ENCODE measurements at regions not wholly inside any gene's neighbourhood (a gene's known extent, or its start where the extent isn't known, plus 50 kb on each side); places are given as distances from the start of the nearest gene placed in this dataset.

DNA sequence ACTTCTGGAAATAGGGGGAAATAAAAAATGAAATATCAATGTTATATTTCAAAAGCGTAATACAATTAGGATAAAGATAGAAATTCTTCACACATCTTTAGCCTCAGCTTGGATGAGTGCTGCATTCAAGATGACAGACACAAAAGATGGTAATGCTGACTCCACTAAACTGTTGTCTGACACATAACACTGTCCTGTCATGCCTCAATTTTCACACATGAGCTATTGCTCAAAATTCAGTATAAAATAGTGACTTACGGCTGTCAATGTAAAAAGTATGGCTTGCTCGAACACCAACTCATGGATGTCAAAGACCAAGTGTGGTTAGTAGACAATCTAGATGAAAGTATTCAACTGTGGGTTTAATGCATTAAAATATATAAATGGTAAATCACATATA, 94.5 kb downstream of the KLF12 start:
- no peaks in the 10 kb centered on the region for H3K27me3 ChIP-seq
- TF ChIP-seq POLR2A (IDR thresholded peaks at IDR 0.05) (no peak), EP300 (IDR thresholded peaks at IDR 0.05) (no peak)
- TF ChIP-seq, protein P1, sequence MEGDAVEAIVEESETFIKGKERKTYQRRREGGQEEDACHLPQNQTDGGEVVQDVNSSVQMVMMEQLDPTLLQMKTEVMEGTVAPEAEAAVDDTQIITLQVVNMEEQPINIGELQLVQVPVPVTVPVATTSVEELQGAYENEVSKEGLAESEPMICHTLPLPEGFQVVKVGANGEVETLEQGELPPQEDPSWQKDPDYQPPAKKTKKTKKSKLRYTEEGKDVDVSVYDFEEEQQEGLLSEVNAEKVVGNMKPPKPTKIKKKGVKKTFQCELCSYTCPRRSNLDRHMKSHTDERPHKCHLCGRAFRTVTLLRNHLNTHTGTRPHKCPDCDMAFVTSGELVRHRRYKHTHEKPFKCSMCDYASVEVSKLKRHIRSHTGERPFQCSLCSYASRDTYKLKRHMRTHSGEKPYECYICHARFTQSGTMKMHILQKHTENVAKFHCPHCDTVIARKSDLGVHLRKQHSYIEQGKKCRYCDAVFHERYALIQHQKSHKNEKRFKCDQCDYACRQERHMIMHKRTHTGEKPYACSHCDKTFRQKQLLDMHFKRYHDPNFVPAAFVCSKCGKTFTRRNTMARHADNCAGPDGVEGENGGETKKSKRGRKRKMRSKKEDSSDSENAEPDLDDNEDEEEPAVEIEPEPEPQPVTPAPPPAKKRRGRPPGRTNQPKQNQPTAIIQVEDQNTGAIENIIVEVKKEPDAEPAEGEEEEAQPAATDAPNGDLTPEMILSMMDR (IDR thresholded peaks at IDR 0.05) = no peak
- 91 to 94% methylated on average over 3 of the region's 3 CpGs for WGBS, 2 donors
- H3K36me3 ChIP-seq = no peaks in the 10 kb centered on the region
- no peak for DNase-seq (ENCODE audit: low spot score in 2 of 2)
- H3K27ac ChIP-seq = no peak overlapping the region
- H3K4me1 ChIP-seq = peaks cover 0 to 47% (median 0%) of the 10 kb centered on the region in 4 donors
- H3K9me3 ChIP-seq = no peaks in the 10 kb centered on the region
- H3K4me3 ChIP-seq = no peak overlapping the region

DNA sequence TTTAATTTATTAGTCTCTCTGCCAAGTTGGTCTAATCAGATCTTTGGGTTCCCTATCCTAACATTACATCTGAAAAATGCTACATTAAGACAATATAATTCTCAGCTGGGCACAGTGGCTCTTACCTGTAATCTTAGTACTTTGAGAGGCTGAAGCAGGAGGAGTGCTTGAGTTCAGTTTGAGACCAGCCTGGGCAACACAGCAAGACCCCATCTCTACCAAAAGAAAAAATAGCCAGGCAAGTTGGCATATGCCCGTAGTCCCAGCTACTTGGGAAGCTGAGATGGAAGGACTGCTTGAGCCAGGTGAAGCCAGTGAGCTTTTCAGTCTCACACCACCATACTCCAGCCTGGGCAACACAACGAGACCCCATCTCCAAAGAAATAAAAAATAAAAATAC, 95.0 kb downstream of the KLF12 start:
- WGBS, 2 donors = 95 to 99% methylated on average over 2 of the region's 2 CpGs
- no peaks in the 10 kb centered on the region for H3K36me3 ChIP-seq
- DNase-seq (ENCODE audit: low spot score in 2 of 2) = no peak
- H3K27ac ChIP-seq = no peak overlapping the region
- peaks cover 0 to 47% (median 0%) of the 10 kb centered on the region in 4 donors for H3K4me1 ChIP-seq
- no peaks in the 10 kb centered on the region for H3K9me3 ChIP-seq
- no peak for TF ChIP-seq POLR2A (IDR thresholded peaks at IDR 0.05)
- no peak overlapping the region for H3K4me3 ChIP-seq
- H3K27me3 ChIP-seq = no peaks in the 10 kb centered on the region

DNA sequence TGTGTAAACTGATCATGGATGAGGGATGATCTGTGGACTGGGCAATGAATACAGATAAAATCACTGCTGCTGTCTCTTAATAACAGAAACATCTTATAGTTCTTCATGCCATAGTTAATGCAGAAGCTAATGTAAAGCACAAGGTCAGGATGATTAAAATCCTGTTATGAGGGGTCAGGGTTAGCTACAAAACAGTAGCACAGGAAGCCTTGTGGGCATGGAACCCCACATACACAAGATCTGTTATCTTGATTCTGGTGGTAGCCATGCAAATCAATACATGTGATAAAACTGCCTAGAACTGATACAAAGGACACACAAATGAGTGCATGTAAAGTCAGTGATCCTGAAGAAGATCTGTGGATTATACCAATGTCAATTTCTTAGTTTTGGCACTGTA, 96.4 kb downstream of the KLF12 start:
- DNase-seq (ENCODE audit: low spot score in 2 of 2) = no peak
- peaks cover 0 to 43% (median 0%) of the 10 kb centered on the region in 4 donors for H3K4me1 ChIP-seq
- no peaks in the 10 kb centered on the region for H3K36me3 ChIP-seq
- no peak overlapping the region for H3K4me3 ChIP-seq
- no peak overlapping the region for H3K27ac ChIP-seq
- no peaks in the 10 kb centered on the region for H3K9me3 ChIP-seq
- no peaks in the 10 kb centered on the region for H3K27me3 ChIP-seq
- TF ChIP-seq POLR2A (IDR thresholded peaks at IDR 0.05) (no peak), EP300 (IDR thresholded peaks at IDR 0.05) (no peak)
- TF ChIP-seq, protein P1 (IDR thresholded peaks at IDR 0.05) = no peak

DNA sequence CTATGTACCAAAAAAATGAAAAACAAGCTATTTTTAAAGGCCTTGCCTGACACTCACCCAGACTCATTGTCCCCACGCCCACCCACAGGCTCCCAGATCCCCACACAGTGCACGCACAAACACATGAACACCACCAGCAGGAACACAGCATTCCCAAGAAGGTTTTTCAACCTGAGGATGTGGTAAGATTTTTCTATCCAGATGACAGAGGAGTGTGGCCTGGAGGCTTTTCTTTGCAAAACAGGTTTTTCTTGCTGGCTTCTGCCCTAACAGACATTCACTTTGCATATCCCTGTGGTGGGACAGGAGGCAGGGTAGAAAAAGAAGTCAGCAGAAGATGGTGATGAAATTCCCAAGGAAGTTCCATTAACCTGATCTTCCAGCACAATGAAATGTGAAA, 97.8 kb downstream of the KLF12 start:
- WGBS, 2 donors = 71 to 82% methylated on average over 2 of the region's 2 CpGs
- TF ChIP-seq POLR2A (IDR thresholded peaks at IDR 0.05) (no peak), EP300 (IDR thresholded peaks at IDR 0.05) (no peak)
- TF ChIP-seq, protein P1 (IDR thresholded peaks at IDR 0.05) = no peak
- no peak overlapping the region for H3K4me3 ChIP-seq
- H3K27me3 ChIP-seq = no peaks in the 10 kb centered on the region
- H3K4me1 ChIP-seq = peaks cover 0 to 37% (median 0%) of the 10 kb centered on the region in 4 donors
- H3K9me3 ChIP-seq = no peaks in the 10 kb centered on the region
- no peaks in the 10 kb centered on the region for H3K36me3 ChIP-seq
- DNase-seq (ENCODE audit: low spot score in 2 of 2) = no peak
- H3K27ac ChIP-seq = no peak overlapping the region

DNA sequence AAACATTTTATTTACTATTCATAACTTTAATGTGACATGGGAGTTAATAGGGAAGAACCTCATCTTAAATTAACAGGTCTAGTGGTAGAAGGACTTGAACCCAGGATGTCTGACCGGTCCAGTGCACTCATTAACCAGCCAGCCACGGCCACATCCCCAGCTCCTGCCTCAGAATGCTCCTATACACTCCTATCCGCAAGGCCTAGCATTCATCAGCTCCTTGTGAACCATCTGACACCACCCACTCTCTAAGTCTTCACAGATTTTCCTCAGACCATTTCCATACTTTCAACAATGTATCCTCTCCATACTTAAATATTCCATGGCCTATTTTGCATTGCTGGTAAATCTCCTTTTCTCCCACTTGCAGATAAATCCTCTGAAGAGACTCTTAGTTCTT, 98.3 kb downstream of the KLF12 start:
- Histone ChIP-seq H3K27ac (no peak overlapping the region), H3K36me3 (no peaks in the 10 kb centered on the region), H3K4me3 (no peak overlapping the region), H3K27me3 (no peaks in the 10 kb centered on the region), H3K4me1 (peaks cover 0 to 32% (median 0%) of the 10 kb centered on the region in 4 donors), H3K9me3 (no peaks in the 10 kb centered on the region)
- no peak for DNase-seq (ENCODE audit: low spot score in 2 of 2)
- TF ChIP-seq EP300 (IDR thresholded peaks at IDR 0.05) = no peak
- TF ChIP-seq POLR2A (IDR thresholded peaks at IDR 0.05) = no peak
- TF ChIP-seq, protein P1 (IDR thresholded peaks at IDR 0.05) = no peak
- whole genome bisulfite sequencing, 2 donors = 82 to 84% methylated on average over 3 of the region's 3 CpGs

DNA sequence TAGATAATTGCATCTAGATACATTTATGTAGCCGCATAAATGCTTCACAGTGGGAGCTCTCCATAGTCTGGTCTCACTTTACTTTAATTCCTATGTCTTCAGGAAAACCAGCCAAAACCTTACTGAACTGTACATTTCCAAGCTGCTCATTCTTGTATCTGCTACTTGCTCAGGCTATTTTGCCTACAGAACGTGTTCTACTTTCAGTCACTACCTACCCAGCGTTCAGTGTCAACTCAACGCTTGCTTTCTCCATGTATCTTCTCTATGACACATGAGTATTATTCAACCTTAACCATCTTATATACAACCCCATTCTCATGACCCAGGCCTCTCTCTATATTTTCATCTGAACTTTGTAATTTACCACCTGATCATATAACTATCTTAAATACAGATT, 101.9 kb downstream of the KLF12 start:
- peak overlapping the region in 1 of 4 donors; percentile 31 for H3K4me3 ChIP-seq
- WGBS, 2 donors = 82 to 86% methylated on average over 4 of the region's 4 CpGs
- H3K4me1 ChIP-seq = peaks cover 0 to 25% (median 0%) of the 10 kb centered on the region in 4 donors
- no peaks in the 10 kb centered on the region for H3K36me3 ChIP-seq
- no peaks in the 10 kb centered on the region for H3K27me3 ChIP-seq
- no peak for DNase-seq (ENCODE audit: low spot score in 2 of 2)
- no peaks in the 10 kb centered on the region for H3K9me3 ChIP-seq
- no peak for TF ChIP-seq POLR2A (IDR thresholded peaks at IDR 0.05)
- TF ChIP-seq, protein P1 (IDR thresholded peaks at IDR 0.05) = no peak
- TF ChIP-seq EP300 (IDR thresholded peaks at IDR 0.05) = no peak
- H3K27ac ChIP-seq = no peak overlapping the region
